HepG2 (cell line): ENCODE measurements at regions not wholly inside any gene's neighbourhood (a gene's known extent, or its start where the extent isn't known, plus 50 kb on each side); places are given as distances from the start of the nearest gene placed in this dataset.

Experiments
- HIVEP1 ChIP-seq: sonication (generic); formaldehyde crosslinking; IDR thresholded peaks from 2 replicates; pipeline ENCODE4 v1.4.0; 2020; ENCODE audit warnings: mild to moderate bottlenecking, missing genetic modification reagents
- KAT7 ChIP-seq: IDR thresholded peaks from 2 replicates; pipeline ENCODE4 v1.6.1; 2018; ENCODE audit warnings: borderline replicate concordance, missing compliant biosample characterization
- PHF8 ChIP-seq: sonication (generic); formaldehyde crosslinking; IDR thresholded peaks from 2 replicates; pipeline ENCODE4 v1.5.0; 2020; ENCODE audit warnings: missing genetic modification reagents
- SNRNP70 ChIP-seq: fragments of 200-400 bp; formaldehyde crosslinking; IDR thresholded peaks from 2 replicates; pipeline ENCODE4 v1.6.1; 2017; ENCODE audit warnings: mild to moderate bottlenecking, low read depth, low read length, moderate library complexity
- SRY ChIP-seq: sonication (generic); formaldehyde crosslinking; IDR thresholded peaks from 2 replicates; pipeline ENCODE4 v1.8.0; 2022; ENCODE audit warnings: mild to moderate bottlenecking, missing genetic modification reagents
- SYNCRIP ChIP-seq: fragments of 200-400 bp; formaldehyde crosslinking; IDR thresholded peaks from 2 replicates; pipeline ENCODE4 v1.6.1; 2018; ENCODE audit warnings: mild to moderate bottlenecking, low read depth, low read length; ENCODE audit not compliant: insufficient read depth
- THAP11 ChIP-seq: IDR thresholded peaks from 2 replicates; pipeline ENCODE4 v1.6.1; 2016; ENCODE audit warnings: missing biosample characterization, missing genetic modification reagents
- TOPORS ChIP-seq: sonication (generic); formaldehyde crosslinking; IDR thresholded peaks from 2 replicates; pipeline ENCODE4 v1.8.0; 2023; ENCODE audit warnings: mild to moderate bottlenecking, missing genetic modification reagents
- ZMYM4 ChIP-seq: sonication (generic); formaldehyde crosslinking; IDR thresholded peaks from 2 replicates; pipeline ENCODE4 v1.8.1; 2023; ENCODE audit warnings: mild to moderate bottlenecking, missing genetic modification reagents
- ZNF260 ChIP-seq: sonication (generic); formaldehyde crosslinking; IDR thresholded peaks from 2 replicates; pipeline ENCODE4 v1.4.0; 2020; ENCODE audit warnings: missing genetic modification reagents, low read depth, mild to moderate bottlenecking, borderline replicate concordance
- ZNF282 ChIP-seq: fragments of 450-650 bp; IDR thresholded peaks from 2 replicates; pipeline ENCODE4 v1.6.1; 2018; ENCODE audit not compliant: partially characterized antibody
- ZNF430 ChIP-seq: sonication (generic); formaldehyde crosslinking; IDR thresholded peaks from 2 replicates; pipeline ENCODE4 v1.9.0; 2021; ENCODE audit warnings: mild to moderate bottlenecking, missing genetic modification reagents
- ZNF432 ChIP-seq: sonication (generic); formaldehyde crosslinking; IDR thresholded peaks from 2 replicates; pipeline ENCODE4 v1.5.0; 2020; ENCODE audit warnings: missing genetic modification reagents, mild to moderate bottlenecking, borderline replicate concordance
- ZNF773 ChIP-seq: sonication (generic); formaldehyde crosslinking; IDR thresholded peaks from 2 replicates; pipeline ENCODE4 v1.4.0; 2020; ENCODE audit warnings: missing genetic modification reagents, borderline replicate concordance
- ZSCAN31 ChIP-seq: sonication (generic); formaldehyde crosslinking; IDR thresholded peaks from 2 replicates; pipeline ENCODE4 v1.5.0; 2020; ENCODE audit warnings: low read depth, mild to moderate bottlenecking, missing genetic modification reagents
- TF ChIP-seq, protein P1 (sequence below), 2 experiments: sonication (generic) in 1 of 2; formaldehyde crosslinking in 1 of 2; IDR thresholded peaks; 2 replicates each; pipeline versions ENCODE4 v1.5.1 to v1.6.1; 2011 to 2020; ENCODE audit warnings: borderline replicate concordance in 1 of 2, low read depth in 1 of 2, low read length in 1 of 2, mild to moderate bottlenecking in 1 of 2, missing genetic modification reagents in 1 of 2, moderate library complexity in 1 of 2
- TF ChIP-seq, protein P2 (sequence below): sonication (generic); formaldehyde crosslinking; IDR thresholded peaks from 2 replicates; pipeline ENCODE4 v1.8.0; 2023; ENCODE audit warnings: mild to moderate bottlenecking, missing genetic modification reagents
- TF ChIP-seq, protein P3 (sequence below): sonication (generic); formaldehyde crosslinking; IDR thresholded peaks from 2 replicates; pipeline ENCODE4 v1.5.1; 2020; ENCODE audit warnings: missing genetic modification reagents, mild to moderate bottlenecking, borderline replicate concordance
- TF ChIP-seq, protein P4 (sequence below): sonication (generic); formaldehyde crosslinking; IDR thresholded peaks from 2 replicates; pipeline ENCODE4 v1.5.1; 2020; ENCODE audit warnings: mild to moderate bottlenecking, missing genetic modification reagents, moderate library complexity

DNA sequence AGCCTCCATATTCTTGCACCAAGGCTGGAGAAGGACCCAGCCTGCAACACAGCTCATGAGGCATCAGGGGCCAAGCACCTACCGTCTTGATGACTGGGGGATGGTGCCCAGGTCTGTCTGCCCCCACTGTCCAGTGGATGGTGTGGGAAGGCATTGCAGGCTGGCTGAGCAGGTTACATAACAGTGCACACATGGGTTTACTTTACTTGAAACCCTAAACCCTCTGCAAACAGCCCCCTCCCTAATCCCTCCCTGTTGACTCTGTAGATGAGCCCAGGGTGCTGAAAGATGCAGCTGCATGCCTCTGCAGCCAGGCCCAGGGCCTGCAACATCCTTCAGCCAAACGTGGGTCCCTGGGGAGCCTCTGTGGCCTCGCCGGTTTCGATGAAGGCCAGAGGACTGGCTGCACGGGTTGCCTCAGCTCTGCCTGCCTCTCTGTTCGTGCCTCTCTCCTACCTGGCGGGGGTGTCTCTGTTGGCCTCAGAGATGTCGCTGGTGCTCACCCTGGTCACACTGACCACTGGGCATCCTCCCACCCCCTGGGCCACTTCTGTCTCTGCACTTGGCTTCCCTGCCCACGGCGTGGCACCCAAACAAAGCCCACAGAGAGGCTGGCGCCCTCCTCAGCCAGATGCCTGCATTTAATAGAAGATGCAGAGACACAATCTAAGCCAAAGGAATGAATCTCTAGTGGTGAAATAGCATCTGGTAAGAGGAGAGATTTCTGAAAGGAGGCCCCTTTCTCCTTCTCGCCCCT, 95.1 kb downstream of the METRNL start (continued):
- TF ChIP-seq, protein P1, sequence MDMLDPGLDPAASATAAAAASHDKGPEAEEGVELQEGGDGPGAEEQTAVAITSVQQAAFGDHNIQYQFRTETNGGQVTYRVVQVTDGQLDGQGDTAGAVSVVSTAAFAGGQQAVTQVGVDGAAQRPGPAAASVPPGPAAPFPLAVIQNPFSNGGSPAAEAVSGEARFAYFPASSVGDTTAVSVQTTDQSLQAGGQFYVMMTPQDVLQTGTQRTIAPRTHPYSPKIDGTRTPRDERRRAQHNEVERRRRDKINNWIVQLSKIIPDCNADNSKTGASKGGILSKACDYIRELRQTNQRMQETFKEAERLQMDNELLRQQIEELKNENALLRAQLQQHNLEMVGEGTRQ (IDR thresholded peaks at IDR 0.05; ENCODE audit: low read depth, low read length), result no peak
- TF ChIP-seq, protein P1 (CRISPR knock-in tag; IDR thresholded peaks at IDR 0.05; ENCODE audit: borderline replicate concordance), result no peak
- TF ChIP-seq TOPORS (CRISPR knock-in tag) (no peak), ZSCAN31 (peak; percentile 53; the same call in 1 of the 2 replicates), ZNF432 (0 out of 2 replicates have a peak, but pooled peaks have one; percentile 75), ZNF260 (no peak), SYNCRIP (no peak), HIVEP1 (CRISPR knock-in tag) (peak; percentile 80), ZNF430 (CRISPR knock-in tag) (peak; percentile 47; the same call in 1 of the 2 replicates), PHF8 (peak; percentile 38), KAT7 (CRISPR knock-in tag) (no peak; the same call in 1 of the 2 replicates), ZNF773 (no peak), ZNF282 (no peak), THAP11 (CRISPR knock-in tag) (peak; percentile 71), ZMYM4 (CRISPR knock-in tag) (peak; percentile 85), SRY (CRISPR knock-in tag) (peak; percentile 41; the same call in 1 of the 2 replicates), SNRNP70 (no peak)
- TF ChIP-seq, protein P2, sequence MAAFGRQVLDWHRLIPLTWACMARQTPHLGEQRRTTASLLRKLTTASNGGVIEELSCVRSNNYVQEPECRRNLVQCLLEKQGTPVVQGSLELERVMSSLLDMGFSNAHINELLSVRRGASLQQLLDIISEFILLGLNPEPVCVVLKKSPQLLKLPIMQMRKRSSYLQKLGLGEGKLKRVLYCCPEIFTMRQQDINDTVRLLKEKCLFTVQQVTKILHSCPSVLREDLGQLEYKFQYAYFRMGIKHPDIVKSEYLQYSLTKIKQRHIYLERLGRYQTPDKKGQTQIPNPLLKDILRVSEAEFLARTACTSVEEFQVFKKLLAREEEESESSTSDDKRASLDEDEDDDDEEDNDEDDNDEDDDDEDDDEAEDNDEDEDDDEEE, result no peak
- TF ChIP-seq, protein P3, sequence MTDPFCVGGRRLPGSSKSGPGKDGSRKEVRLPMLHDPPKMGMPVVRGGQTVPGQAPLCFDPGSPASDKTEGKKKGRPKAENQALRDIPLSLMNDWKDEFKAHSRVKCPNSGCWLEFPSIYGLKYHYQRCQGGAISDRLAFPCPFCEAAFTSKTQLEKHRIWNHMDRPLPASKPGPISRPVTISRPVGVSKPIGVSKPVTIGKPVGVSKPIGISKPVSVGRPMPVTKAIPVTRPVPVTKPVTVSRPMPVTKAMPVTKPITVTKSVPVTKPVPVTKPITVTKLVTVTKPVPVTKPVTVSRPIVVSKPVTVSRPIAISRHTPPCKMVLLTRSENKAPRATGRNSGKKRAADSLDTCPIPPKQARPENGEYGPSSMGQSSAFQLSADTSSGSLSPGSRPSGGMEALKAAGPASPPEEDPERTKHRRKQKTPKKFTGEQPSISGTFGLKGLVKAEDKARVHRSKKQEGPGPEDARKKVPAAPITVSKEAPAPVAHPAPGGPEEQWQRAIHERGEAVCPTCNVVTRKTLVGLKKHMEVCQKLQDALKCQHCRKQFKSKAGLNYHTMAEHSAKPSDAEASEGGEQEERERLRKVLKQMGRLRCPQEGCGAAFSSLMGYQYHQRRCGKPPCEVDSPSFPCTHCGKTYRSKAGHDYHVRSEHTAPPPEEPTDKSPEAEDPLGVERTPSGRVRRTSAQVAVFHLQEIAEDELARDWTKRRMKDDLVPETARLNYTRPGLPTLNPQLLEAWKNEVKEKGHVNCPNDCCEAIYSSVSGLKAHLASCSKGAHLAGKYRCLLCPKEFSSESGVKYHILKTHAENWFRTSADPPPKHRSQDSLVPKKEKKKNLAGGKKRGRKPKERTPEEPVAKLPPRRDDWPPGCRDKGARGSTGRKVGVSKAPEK (CRISPR knock-in tag), result 0 out of 2 replicates have a peak, but pooled peaks have one; percentile 57
- TF ChIP-seq, protein P4, sequence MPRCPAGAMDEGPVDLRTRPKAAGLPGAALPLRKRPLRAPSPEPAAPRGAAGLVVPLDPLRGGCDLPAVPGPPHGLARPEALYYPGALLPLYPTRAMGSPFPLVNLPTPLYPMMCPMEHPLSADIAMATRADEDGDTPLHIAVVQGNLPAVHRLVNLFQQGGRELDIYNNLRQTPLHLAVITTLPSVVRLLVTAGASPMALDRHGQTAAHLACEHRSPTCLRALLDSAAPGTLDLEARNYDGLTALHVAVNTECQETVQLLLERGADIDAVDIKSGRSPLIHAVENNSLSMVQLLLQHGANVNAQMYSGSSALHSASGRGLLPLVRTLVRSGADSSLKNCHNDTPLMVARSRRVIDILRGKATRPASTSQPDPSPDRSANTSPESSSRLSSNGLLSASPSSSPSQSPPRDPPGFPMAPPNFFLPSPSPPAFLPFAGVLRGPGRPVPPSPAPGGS, result peak; percentile 81
